ENCODE measurements at regions not wholly inside any gene's neighbourhood (a gene's known extent, or its start where the extent isn't known, plus 50 kb on each side); places are given as distances from the start of the nearest gene placed in this dataset.

DNA sequence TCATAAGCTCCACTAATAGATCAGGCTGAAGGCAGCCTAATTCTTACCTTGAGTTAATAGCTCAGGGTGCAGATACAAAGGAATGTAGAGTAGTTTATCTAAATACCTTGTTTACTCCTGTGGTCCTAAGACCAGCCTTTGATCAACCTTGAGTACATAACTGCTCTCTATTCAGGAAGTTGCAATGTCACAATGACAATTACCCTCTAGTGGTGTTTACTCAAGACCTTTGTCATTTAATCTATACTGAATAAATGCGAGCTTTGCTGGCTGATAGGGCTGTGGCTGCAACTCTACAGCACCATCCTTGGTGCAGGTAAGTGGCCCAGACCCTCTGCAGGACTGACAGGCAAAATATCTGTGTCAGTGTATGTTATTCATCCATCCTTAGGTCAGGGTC lies 282.7 kb downstream of the ATXN7L3B start:
- H3K4me1 ChIP-seq (ENCODE audit: low read length): no peaks in the 10 kb centered on the region
- DNase-seq: no peak
- H3K36me3 ChIP-seq (ENCODE audit: insufficient read depth, low read length): no peaks in the 10 kb centered on the region
- H3K9ac ChIP-seq (ENCODE audit: low read length): no peak overlapping the region
- H3K4me3 ChIP-seq (ENCODE audit: low read length): no peak overlapping the region
- no peak overlapping the region for H3K4me2 ChIP-seq (ENCODE audit: low read depth, low read length, poor library complexity, severe bottlenecking)
- no peaks in the 10 kb centered on the region for H3K79me2 ChIP-seq (ENCODE audit: low read length)
- no peaks in the 10 kb centered on the region for H4K20me1 ChIP-seq (ENCODE audit: insufficient read depth, low read depth, low read length)
- H2AFZ ChIP-seq (ENCODE audit: low read length): no peak overlapping the region
- H3K9me3 ChIP-seq (ENCODE audit: low read length): no peaks in the 10 kb centered on the region
- no peak overlapping the region for H3K27ac ChIP-seq (ENCODE audit: low read length)
- H3K9me2 ChIP-seq (replicated peaks; ENCODE audit: insufficient read depth, low read length): no peaks in the 10 kb centered on the region
- no peaks in the 10 kb centered on the region for H3K27me3 ChIP-seq (ENCODE audit: low read length)

GRCh38 chr12:74836567-74836966 lies 298.9 kb downstream of the ATXN7L3B start:
- H3K27me3 ChIP-seq (ENCODE audit: low read length): no peaks in the 10 kb centered on the region
- no peak overlapping the region for H3K9ac ChIP-seq (ENCODE audit: low read length)
- H3K36me3 ChIP-seq (ENCODE audit: insufficient read depth, low read length): no peaks in the 10 kb centered on the region
- DNase-seq: no peak
- H3K4me3 ChIP-seq (ENCODE audit: low read length): no peak overlapping the region
- no peaks in the 10 kb centered on the region for H3K79me2 ChIP-seq (ENCODE audit: low read length)
- H3K9me2 ChIP-seq (replicated peaks; ENCODE audit: insufficient read depth, low read length): no peaks in the 10 kb centered on the region
- no peaks in the 10 kb centered on the region for H3K4me1 ChIP-seq (ENCODE audit: low read length)
- no peaks in the 10 kb centered on the region for H4K20me1 ChIP-seq (ENCODE audit: insufficient read depth, low read depth, low read length)
- no peaks in the 10 kb centered on the region for H3K9me3 ChIP-seq (ENCODE audit: low read length)
- no peak overlapping the region for H2AFZ ChIP-seq (ENCODE audit: low read length)
- H3K4me2 ChIP-seq (ENCODE audit: low read depth, low read length, poor library complexity, severe bottlenecking): no peak overlapping the region
- no peak overlapping the region for H3K27ac ChIP-seq (ENCODE audit: low read length)

DNA sequence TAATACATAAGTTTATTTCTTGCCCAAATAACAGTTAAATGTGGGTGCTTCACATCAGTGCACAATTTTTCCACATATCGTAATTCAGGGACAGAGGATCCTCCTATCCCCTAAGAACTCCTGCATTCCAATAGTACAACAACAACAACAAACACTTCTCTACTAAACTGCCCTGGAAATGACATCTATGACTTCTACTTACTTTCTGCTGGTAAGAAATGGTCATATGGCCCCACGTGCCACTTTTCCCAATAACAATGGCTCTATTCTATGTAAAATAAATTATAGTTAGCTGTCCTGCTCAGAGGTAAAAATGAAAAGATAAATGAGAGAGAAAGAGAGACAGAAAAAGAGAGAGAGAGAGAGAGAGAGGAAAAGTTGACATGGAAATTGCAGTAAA lies 308.5 kb downstream of the ATXN7L3B start:
- Histone ChIP-seq H3K27me3 (ENCODE audit: low read length) (no peaks in the 10 kb centered on the region), H3K36me3 (ENCODE audit: insufficient read depth, low read length) (no peaks in the 10 kb centered on the region), H2AFZ (ENCODE audit: low read length) (no peak overlapping the region), H3K4me2 (ENCODE audit: low read depth, low read length, poor library complexity, severe bottlenecking) (no peak overlapping the region), H3K9me2 (replicated peaks; ENCODE audit: insufficient read depth, low read length) (no peaks in the 10 kb centered on the region), H3K79me2 (ENCODE audit: low read length) (no peaks in the 10 kb centered on the region), H3K27ac (ENCODE audit: low read length) (no peak overlapping the region), H3K9ac (ENCODE audit: low read length) (no peak overlapping the region), H3K9me3 (ENCODE audit: low read length) (no peaks in the 10 kb centered on the region), H3K4me3 (ENCODE audit: low read length) (no peak overlapping the region), H4K20me1 (ENCODE audit: insufficient read depth, low read depth, low read length) (no peaks in the 10 kb centered on the region), H3K4me1 (ENCODE audit: low read length) (no peaks in the 10 kb centered on the region)
- no peak for DNase-seq

GRCh38 chr12:74847169-74847568 lies 309.5 kb downstream of the ATXN7L3B start:
- H3K9me2 ChIP-seq (replicated peaks; ENCODE audit: insufficient read depth, low read length): no peaks in the 10 kb centered on the region
- no peak overlapping the region for H2AFZ ChIP-seq (ENCODE audit: low read length)
- H3K4me1 ChIP-seq (ENCODE audit: low read length): no peaks in the 10 kb centered on the region
- no peaks in the 10 kb centered on the region for H4K20me1 ChIP-seq (ENCODE audit: insufficient read depth, low read depth, low read length)
- H3K4me3 ChIP-seq (ENCODE audit: low read length): no peak overlapping the region
- H3K27ac ChIP-seq (ENCODE audit: low read length): no peak overlapping the region
- DNase-seq: no peak
- H3K79me2 ChIP-seq (ENCODE audit: low read length): no peaks in the 10 kb centered on the region
- H3K9me3 ChIP-seq (ENCODE audit: low read length): no peaks in the 10 kb centered on the region
- H3K27me3 ChIP-seq (ENCODE audit: low read length): no peaks in the 10 kb centered on the region
- H3K4me2 ChIP-seq (ENCODE audit: low read depth, low read length, poor library complexity, severe bottlenecking): no peak overlapping the region
- no peaks in the 10 kb centered on the region for H3K36me3 ChIP-seq (ENCODE audit: insufficient read depth, low read length)
- no peak overlapping the region for H3K9ac ChIP-seq (ENCODE audit: low read length)

- Histone ChIP-seq H2AFZ (ENCODE audit: low read length) (no peak overlapping the region), H3K9ac (ENCODE audit: low read length) (no peak overlapping the region), H3K9me2 (replicated peaks; ENCODE audit: insufficient read depth, low read length) (no peaks in the 10 kb centered on the region), H3K27ac (ENCODE audit: low read length) (no peak overlapping the region), H3K36me3 (ENCODE audit: insufficient read depth, low read length) (no peaks in the 10 kb centered on the region), H3K4me2 (ENCODE audit: low read depth, low read length, poor library complexity, severe bottlenecking) (no peak overlapping the region), H3K79me2 (ENCODE audit: low read length) (no peaks in the 10 kb centered on the region), H3K4me3 (ENCODE audit: low read length) (no peak overlapping the region), H3K27me3 (ENCODE audit: low read length) (no peaks in the 10 kb centered on the region), H3K9me3 (ENCODE audit: low read length) (no peaks in the 10 kb centered on the region), H3K4me1 (ENCODE audit: low read length) (no peaks in the 10 kb centered on the region), H4K20me1 (ENCODE audit: insufficient read depth, low read depth, low read length) (no peaks in the 10 kb centered on the region)
- no peak for DNase-seq
Measured at GRCh38 chr12:74848006-74848405, 310.4 kb downstream of the ATXN7L3B start.

- H3K4me2 ChIP-seq (ENCODE audit: low read depth, low read length, poor library complexity, severe bottlenecking): no peak overlapping the region
- H3K4me1 ChIP-seq (ENCODE audit: low read length): no peaks in the 10 kb centered on the region
- no peaks in the 10 kb centered on the region for H3K79me2 ChIP-seq (ENCODE audit: low read length)
- no peaks in the 10 kb centered on the region for H3K9me3 ChIP-seq (ENCODE audit: low read length)
- H2AFZ ChIP-seq (ENCODE audit: low read length): no peak overlapping the region
- no peaks in the 10 kb centered on the region for H3K27me3 ChIP-seq (ENCODE audit: low read length)
- H3K4me3 ChIP-seq (ENCODE audit: low read length): no peak overlapping the region
- H3K27ac ChIP-seq (ENCODE audit: low read length): no peak overlapping the region
- no peak overlapping the region for H3K9ac ChIP-seq (ENCODE audit: low read length)
- H3K36me3 ChIP-seq (ENCODE audit: insufficient read depth, low read length): no peaks in the 10 kb centered on the region
- no peaks in the 10 kb centered on the region for H3K9me2 ChIP-seq (replicated peaks; ENCODE audit: insufficient read depth, low read length)
- no peak for DNase-seq
- H4K20me1 ChIP-seq (ENCODE audit: insufficient read depth, low read depth, low read length): no peaks in the 10 kb centered on the region
Measured at GRCh38 chr12:74849801-74850200, 312.2 kb downstream of the ATXN7L3B start.

- no peaks in the 10 kb centered on the region for H3K4me1 ChIP-seq (ENCODE audit: low read length)
- no peaks in the 10 kb centered on the region for H3K27me3 ChIP-seq (ENCODE audit: low read length)
- no peak overlapping the region for H3K4me3 ChIP-seq (ENCODE audit: low read length)
- no peak overlapping the region for H3K4me2 ChIP-seq (ENCODE audit: low read depth, low read length, poor library complexity, severe bottlenecking)
- no peak overlapping the region for H3K27ac ChIP-seq (ENCODE audit: low read length)
- H3K36me3 ChIP-seq (ENCODE audit: insufficient read depth, low read length): no peaks in the 10 kb centered on the region
- no peak overlapping the region for H2AFZ ChIP-seq (ENCODE audit: low read length)
- no peak overlapping the region for H3K9ac ChIP-seq (ENCODE audit: low read length)
- no peaks in the 10 kb centered on the region for H3K79me2 ChIP-seq (ENCODE audit: low read length)
- no peaks in the 10 kb centered on the region for H4K20me1 ChIP-seq (ENCODE audit: insufficient read depth, low read depth, low read length)
- DNase-seq: no peak
- H3K9me3 ChIP-seq (ENCODE audit: low read length): no peaks in the 10 kb centered on the region
- H3K9me2 ChIP-seq (replicated peaks; ENCODE audit: insufficient read depth, low read length): no peaks in the 10 kb centered on the region
Measured at GRCh38 chr12:74871817-74872216, 334.2 kb downstream of the ATXN7L3B start.

DNA sequence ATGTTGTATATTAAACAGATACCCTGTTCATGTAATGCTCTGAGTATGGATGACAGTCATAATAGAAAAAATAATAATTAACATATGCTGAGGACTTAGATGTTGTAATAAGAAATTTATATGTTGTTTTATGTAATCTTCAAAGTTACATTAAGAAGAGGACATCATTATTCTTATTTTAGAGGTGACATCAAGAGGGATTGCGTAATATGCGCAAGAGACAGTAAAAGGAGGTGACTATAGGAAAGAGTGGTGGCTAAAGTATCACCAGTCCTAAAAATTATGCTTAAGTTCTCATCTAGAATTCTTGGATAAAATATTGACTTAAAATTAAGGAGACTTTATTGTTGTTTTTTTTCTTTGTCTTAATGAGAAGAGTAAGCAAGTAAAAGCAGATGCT lies 323.9 kb downstream of the KCNC2 start:
- Histone ChIP-seq H3K9me2 (replicated peaks; ENCODE audit: insufficient read depth, low read length) (no peaks in the 10 kb centered on the region), H3K27me3 (ENCODE audit: low read length) (no peaks in the 10 kb centered on the region), H3K36me3 (ENCODE audit: insufficient read depth, low read length) (no peaks in the 10 kb centered on the region), H2AFZ (ENCODE audit: low read length) (no peak overlapping the region), H3K4me1 (ENCODE audit: low read length) (peaks cover 20% of the 10 kb centered on the region), H3K9me3 (ENCODE audit: low read length) (no peaks in the 10 kb centered on the region), H3K27ac (ENCODE audit: low read length) (no peak overlapping the region), H3K9ac (ENCODE audit: low read length) (no peak overlapping the region), H4K20me1 (ENCODE audit: insufficient read depth, low read depth, low read length) (no peaks in the 10 kb centered on the region), H3K4me3 (ENCODE audit: low read length) (no peak overlapping the region), H3K79me2 (ENCODE audit: low read length) (no peaks in the 10 kb centered on the region), H3K4me2 (ENCODE audit: low read depth, low read length, poor library complexity, severe bottlenecking) (no peak overlapping the region)
- no peak for DNase-seq

DNA sequence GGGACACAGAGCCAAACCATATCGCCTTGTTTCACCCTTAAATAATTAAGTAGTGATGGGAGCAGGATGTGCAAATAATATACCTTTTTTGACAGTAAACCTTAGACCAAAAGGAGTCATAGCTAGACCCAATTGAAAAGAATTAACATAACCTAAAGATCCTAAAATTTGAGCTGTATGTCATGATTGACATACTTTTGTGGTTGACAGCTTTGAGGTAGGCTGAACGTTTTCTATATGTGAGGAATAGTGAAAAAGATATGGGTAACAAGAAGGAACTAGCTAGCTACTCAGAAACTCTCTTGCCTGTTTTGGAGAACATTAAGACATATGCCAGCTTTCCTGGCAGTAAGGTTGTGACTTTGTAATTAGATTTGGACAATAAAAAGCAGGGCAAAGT lies 320.6 kb downstream of the KCNC2 start:
- Histone ChIP-seq H3K9me3 (ENCODE audit: low read length) (no peaks in the 10 kb centered on the region), H3K4me1 (ENCODE audit: low read length) (peaks cover 48% of the 10 kb centered on the region), H2AFZ (ENCODE audit: low read length) (no peak overlapping the region), H3K9me2 (replicated peaks; ENCODE audit: insufficient read depth, low read length) (no peaks in the 10 kb centered on the region), H3K9ac (ENCODE audit: low read length) (no peak overlapping the region), H3K79me2 (ENCODE audit: low read length) (no peaks in the 10 kb centered on the region), H3K4me3 (ENCODE audit: low read length) (no peak overlapping the region), H3K27me3 (ENCODE audit: low read length) (no peaks in the 10 kb centered on the region), H3K36me3 (ENCODE audit: insufficient read depth, low read length) (no peaks in the 10 kb centered on the region), H3K4me2 (ENCODE audit: low read depth, low read length, poor library complexity, severe bottlenecking) (no peak overlapping the region), H4K20me1 (ENCODE audit: insufficient read depth, low read depth, low read length) (no peaks in the 10 kb centered on the region), H3K27ac (ENCODE audit: low read length) (no peak overlapping the region)
- DNase-seq: no peak

All from Karpas-422 (cell line).